HG03520 (cell line): ENCODE measurements at regions not wholly inside any gene's neighbourhood (a gene's known extent, or its start where the extent isn't known, plus 50 kb on each side); places are given as distances from the start of the nearest gene placed in this dataset.

Source experiments
- ATAC-seq: cut with Tn5 transposase; IDR thresholded peaks from one replicate; pipeline ENCODE4 v1.9.1; 2021; ENCODE audit warnings: mild to moderate bottlenecking, moderate library complexity; ENCODE audit not compliant: unreplicated experiment

GRCh38 chr3:25071846-25072245 lies 356.2 kb upstream of the RARB start:
- no peak for ATAC-seq

DNA sequence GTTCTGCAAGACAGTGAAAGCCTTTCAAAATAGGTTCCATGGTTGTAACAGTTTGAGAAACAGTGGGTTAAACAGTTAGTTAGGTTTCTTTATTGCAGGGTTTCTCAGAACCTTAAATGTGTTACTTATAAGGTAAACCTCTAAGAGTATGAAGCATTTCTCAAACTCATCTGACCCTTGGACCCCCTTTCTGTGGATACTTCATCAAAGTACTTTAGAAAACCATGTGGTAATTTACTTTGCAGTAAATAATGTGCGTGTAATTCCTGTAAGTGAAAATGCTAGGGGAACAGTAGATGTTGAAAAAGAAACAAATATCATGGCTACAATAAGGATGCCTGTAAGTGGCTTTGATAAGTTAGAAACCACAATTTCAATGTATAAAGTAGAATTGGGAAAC lies 354.6 kb upstream of the RARB start:
- no peak for ATAC-seq

GRCh38 chr3:25074149-25074548 lies 353.9 kb upstream of the RARB start:
- ATAC-seq: no peak

DNA sequence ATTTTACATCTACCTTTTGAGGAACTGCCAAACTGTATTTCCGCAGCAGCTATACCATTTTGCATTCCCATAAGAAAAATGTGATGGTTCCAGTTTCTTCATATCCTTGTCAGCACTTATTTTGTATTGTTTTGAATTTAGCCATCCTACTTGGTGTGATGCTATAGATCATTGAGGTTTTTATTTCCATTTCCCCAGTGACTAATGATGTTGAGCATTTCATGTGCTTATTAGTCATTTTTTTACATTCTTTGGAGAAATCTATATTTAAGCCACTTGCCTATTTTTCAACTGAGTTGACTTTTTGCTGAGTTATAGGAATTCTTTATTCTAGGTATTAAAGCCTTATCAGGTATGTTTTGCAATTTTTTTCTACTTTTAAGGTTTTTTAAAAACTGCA lies 347.6 kb upstream of the RARB start:
- no peak for ATAC-seq

- no peak for ATAC-seq
These were observed 344.0 kb upstream of the RARB start for GRCh38 chr3:25084016-25084415.

GRCh38 chr3:25086721-25087120 lies 341.3 kb upstream of the RARB start:
- no peak for ATAC-seq

DNA sequence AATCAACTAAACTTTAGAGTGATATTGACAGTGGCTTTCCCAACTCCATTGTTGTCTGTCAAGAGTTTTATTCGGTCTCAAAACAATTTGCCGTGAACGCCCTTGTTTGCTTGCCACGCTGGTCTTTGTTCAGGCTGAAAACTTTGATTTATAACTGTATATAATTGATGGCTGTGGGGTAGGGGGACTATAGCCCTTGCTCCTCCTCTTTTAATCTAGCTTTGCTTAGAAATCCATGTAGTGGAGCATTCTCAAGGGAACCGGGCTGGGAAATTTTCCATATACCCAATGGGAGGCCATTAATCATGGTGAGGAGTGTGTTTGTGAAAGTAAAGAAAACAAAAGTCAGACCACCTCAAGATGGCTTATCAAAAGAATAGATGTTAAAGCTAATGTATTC lies 339.8 kb upstream of the RARB start:
- no peak for ATAC-seq

GRCh38 chr3:25090698-25091453 lies 337.2 kb upstream of the RARB start:
- no peak for ATAC-seq

GRCh38 chr3:25091934-25092333 lies 336.1 kb upstream of the RARB start:
- ATAC-seq: no peak

GRCh38 chr3:25094932-25095685 lies 333.0 kb upstream of the RARB start:
- ATAC-seq: no peak

DNA sequence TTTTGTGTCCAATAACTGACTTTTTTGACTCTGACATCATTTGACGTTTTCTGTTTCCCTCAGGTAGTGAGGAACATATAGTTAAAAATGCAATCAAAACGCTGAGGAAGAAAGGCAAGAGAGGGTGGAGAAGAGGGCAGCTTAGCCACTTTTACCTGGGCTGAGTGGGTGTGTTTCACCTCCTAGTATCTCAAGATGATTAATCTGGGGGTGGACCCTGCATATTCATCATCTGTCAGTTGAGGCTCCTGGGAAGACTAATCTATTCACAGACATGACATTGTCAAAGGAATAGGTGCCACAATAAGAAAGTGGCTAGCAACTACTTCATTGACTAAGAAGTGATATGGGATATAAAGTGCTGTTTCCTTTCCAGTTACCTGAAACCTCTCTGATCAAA lies 331.5 kb upstream of the RARB start:
- ATAC-seq: no peak

DNA sequence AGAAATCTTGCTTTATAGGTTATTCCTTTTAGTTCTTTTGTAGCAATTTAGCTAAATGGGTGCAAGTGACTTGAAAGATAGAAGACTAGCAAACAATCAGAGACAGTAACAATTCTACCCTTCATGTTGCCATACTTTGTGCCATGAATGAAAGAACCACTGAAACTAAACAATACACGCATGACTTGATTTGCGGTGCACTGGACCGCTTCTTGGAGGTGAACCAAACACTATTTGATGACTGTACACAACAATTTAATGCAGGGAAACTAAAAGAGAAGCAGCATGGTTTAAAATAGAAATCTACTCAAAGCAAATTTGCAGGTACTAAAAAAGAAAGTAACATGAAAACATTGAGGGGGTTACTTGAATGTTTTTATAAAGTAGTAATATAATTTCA lies 331.0 kb upstream of the RARB start:
- ATAC-seq: no peak

- ATAC-seq: no peak
These were observed 328.4 kb upstream of the RARB start for GRCh38 chr3:25099666-25100065.

DNA sequence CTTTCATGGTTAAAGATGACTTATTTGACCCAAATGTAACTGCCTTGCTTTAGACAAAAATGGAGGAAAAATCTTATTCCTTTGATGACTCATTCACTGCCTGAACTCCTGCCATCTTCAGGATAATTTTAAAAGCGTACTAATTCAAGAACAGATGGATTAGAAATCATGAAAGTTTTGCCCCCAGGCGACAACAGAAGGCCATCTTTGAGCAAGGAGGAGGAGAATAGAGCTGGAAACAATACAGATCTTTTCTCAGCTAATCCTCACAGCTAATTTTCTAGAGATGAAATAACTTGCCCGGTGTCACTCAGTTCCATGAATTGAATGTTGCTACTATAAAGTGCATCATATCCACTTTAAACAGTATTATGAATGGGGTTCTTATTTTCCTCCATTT lies 324.7 kb upstream of the RARB start:
- no peak for ATAC-seq

GRCh38 chr3:25107918-25108617 lies 320.0 kb upstream of the RARB start:
- no peak for ATAC-seq

DNA sequence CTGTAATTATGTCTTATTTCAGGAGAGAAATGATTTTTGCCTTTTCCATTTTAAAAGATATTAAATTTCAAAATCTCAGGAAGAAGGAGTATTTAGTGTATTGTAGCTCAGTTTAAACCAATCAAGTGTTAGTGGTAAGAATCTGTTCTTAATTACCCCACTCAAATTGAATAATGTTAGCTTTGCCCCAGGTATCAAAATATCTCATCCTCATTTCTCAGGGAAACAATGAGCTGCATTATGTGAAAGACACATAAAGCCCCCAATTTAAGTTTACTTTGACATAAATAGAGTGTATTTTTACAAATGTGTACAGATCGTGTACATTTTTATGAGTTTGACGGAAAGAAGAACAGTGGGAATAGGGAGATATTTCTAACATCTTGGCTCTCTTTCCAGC lies 317.4 kb upstream of the RARB start:
- ATAC-seq: no peak

- no peak for ATAC-seq
These were observed 314.2 kb upstream of the RARB start for GRCh38 chr3:25113891-25114290.

GRCh38 chr3:25114532-25114931 lies 313.5 kb upstream of the RARB start:
- ATAC-seq: no peak

DNA sequence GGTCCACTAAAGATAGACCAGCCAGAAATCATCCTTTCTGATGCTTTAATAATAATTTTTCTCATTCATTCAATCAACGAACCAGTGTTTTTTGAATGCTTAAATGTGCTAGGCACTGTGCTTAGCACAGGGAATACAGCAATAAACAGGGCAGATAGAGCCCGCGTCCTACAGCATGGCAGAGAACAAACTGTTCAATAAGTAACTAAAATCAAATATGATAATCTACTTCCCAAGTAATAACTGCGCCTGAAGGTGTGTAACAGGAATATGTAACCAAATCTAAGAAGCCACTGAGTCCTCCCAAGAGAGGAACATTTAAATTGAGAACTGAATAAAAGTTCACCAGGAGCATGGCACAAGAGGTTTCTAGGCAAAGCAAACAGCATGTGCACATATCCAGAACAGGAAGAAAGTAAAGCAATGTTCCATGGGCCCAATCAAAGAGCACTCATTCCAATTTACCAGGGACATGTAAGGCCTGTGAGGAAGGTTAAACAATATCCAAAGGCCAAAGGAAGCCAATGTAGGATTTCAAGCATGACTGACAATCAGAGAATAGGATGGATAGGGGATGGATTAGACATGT lies 311.0 kb upstream of the RARB start:
- no peak for ATAC-seq

- ATAC-seq: no peak
These were observed 308.4 kb upstream of the RARB start for GRCh38 chr3:25119682-25120081.

DNA sequence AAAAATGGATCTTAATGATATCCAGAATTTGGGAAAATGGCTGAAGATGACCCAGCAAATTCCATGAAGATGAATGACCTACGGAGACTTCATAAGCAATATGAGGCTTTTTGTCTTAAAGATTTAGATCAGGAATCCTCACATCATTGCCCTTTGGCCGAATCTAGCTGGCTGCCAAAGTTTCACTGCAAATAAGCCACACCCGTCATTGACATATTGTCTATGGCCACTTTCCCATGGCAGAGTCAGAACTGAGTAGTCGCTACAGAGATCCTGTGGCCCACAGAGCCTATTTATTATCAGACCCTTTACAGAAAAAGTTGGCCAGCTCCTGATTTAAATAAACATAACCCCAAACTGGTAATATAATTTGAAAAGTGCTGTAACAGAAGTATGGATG lies 307.4 kb upstream of the RARB start:
- ATAC-seq: no peak

- no peak for ATAC-seq
These were observed 302.9 kb upstream of the RARB start for GRCh38 chr3:25125201-25125600.
